K562 (cell line): ENCODE measurements at regions not wholly inside any gene's neighbourhood (a gene's known extent, or its start where the extent isn't known, plus 50 kb on each side); places are given as distances from the start of the nearest gene placed in this dataset.
A peak's percentile ranks its signal among the peaks of the same experiment; 100 is the strongest.

Source experiments
- ATF7 ChIP-seq: fragments of 450-650 bp; IDR thresholded peaks from 2 replicates; pipeline ENCODE4 v1.7.1; 2014; ENCODE audit warnings: mild to moderate bottlenecking, moderate library complexity
- COPS2 ChIP-seq: fragments of 450-650 bp; conservative IDR thresholded peaks from 2 replicates; pipeline ENCODE4 v1.6.1; 2016; ENCODE audit warnings: mild to moderate bottlenecking, moderate library complexity
- GATA2 ChIP-seq: sonication (generic); formaldehyde crosslinking; IDR thresholded peaks from 2 replicates; pipeline ENCODE4 v1.4.0; 2020; ENCODE audit warnings: mild to moderate bottlenecking, missing genetic modification reagents
- GMEB1 ChIP-seq: fragments of 250-450 bp; sonication (Bioruptor Pico); IDR thresholded peaks from 2 replicates; pipeline ENCODE4 v1.4.0; 2020; ENCODE audit warnings: mild to moderate bottlenecking
- HDAC2 ChIP-seq: fragments of 450-650 bp; IDR thresholded peaks from 2 replicates; pipeline ENCODE4 v1.6.1; 2016; ENCODE audit warnings: mild to moderate bottlenecking
- KDM2B ChIP-seq: fragments of 250-450 bp; sonication (Bioruptor Pico); IDR thresholded peaks from 2 replicates; pipeline ENCODE4 v1.8.0; 2021; ENCODE audit warnings: mild to moderate bottlenecking, moderate library complexity
- LEF1 ChIP-seq: fragments of 450-650 bp; IDR thresholded peaks from 2 replicates; pipeline ENCODE4 v1.6.1; 2016; ENCODE audit warnings: mild to moderate bottlenecking
- MBD2 ChIP-seq: sonication (generic); IDR thresholded peaks from 2 replicates; pipeline ENCODE4 v1.6.1; 2016; ENCODE audit warnings: low read depth, borderline replicate concordance
- MTA1 ChIP-seq: fragments of 450-650 bp; IDR thresholded peaks from 2 replicates; pipeline ENCODE4 v1.6.1; 2017; ENCODE audit warnings: borderline replicate concordance
- NR2C2 ChIP-seq, 2 experiments: fragments of 200-800 bp in 1 of 2; sonication (Bioruptor generic) in 1 of 2; sonication (generic) in 1 of 2; formaldehyde crosslinking in 1 of 2; IDR thresholded peaks; 2 replicates each; pipeline versions ENCODE4 v1.6.1 to v1.8.0; 2016 to 2022; ENCODE audit warnings: mild to moderate bottlenecking in 1 of 2, missing compliant biosample characterization in 1 of 2, missing genetic modification characterization in 1 of 2, missing genetic modification reagents in 1 of 2
- RERE ChIP-seq: sonication (generic); formaldehyde crosslinking; IDR thresholded peaks from 2 replicates; pipeline ENCODE4 v1.8.0; 2023; ENCODE audit warnings: missing genetic modification reagents, mild to moderate bottlenecking, borderline replicate concordance
- SMARCE1 ChIP-seq: fragments of 450-650 bp; IDR thresholded peaks from 2 replicates; pipeline ENCODE4 v1.7.1; 2016; ENCODE audit warnings: mild to moderate bottlenecking
- SOX6 ChIP-seq: fragments of 450-650 bp; IDR thresholded peaks from 2 replicates; pipeline ENCODE4 v1.6.1; 2014; ENCODE audit warnings: mild to moderate bottlenecking
- SRSF3 ChIP-seq: fragments of 200-400 bp; formaldehyde crosslinking; IDR thresholded peaks from 2 replicates; pipeline ENCODE4 v1.6.1; 2016; ENCODE audit warnings: mild to moderate bottlenecking, low read length, moderate library complexity; ENCODE audit not compliant: insufficient read depth
- TEAD2 ChIP-seq: fragments of 450-650 bp; IDR thresholded peaks from 2 replicates; pipeline ENCODE4 v1.6.1; 2016; ENCODE audit warnings: missing genetic modification characterization, control low read depth, missing compliant biosample characterization
- ZBTB8A ChIP-seq: fragments of 450-650 bp; IDR thresholded peaks from 2 replicates; pipeline ENCODE4 v1.6.1; 2018; ENCODE audit warnings: mild to moderate bottlenecking, moderate library complexity; ENCODE audit not compliant: partially characterized antibody
- ZBTB9 ChIP-seq: fragments of 450-650 bp; formaldehyde crosslinking; IDR thresholded peaks from 2 replicates; pipeline ENCODE4 v1.4.0; 2020; ENCODE audit warnings: mild to moderate bottlenecking, moderate library complexity
- ZNF583 ChIP-seq: fragments of 250-450 bp; sonication (Bioruptor Pico); IDR thresholded peaks from 2 replicates; pipeline ENCODE4 v1.4.0; 2020
- TF ChIP-seq, protein P1 (sequence below): fragments of 450-650 bp; formaldehyde crosslinking; IDR thresholded peaks from 2 replicates; pipeline ENCODE4 v1.4.0; 2020; ENCODE audit warnings: mild to moderate bottlenecking, moderate library complexity

DNA sequence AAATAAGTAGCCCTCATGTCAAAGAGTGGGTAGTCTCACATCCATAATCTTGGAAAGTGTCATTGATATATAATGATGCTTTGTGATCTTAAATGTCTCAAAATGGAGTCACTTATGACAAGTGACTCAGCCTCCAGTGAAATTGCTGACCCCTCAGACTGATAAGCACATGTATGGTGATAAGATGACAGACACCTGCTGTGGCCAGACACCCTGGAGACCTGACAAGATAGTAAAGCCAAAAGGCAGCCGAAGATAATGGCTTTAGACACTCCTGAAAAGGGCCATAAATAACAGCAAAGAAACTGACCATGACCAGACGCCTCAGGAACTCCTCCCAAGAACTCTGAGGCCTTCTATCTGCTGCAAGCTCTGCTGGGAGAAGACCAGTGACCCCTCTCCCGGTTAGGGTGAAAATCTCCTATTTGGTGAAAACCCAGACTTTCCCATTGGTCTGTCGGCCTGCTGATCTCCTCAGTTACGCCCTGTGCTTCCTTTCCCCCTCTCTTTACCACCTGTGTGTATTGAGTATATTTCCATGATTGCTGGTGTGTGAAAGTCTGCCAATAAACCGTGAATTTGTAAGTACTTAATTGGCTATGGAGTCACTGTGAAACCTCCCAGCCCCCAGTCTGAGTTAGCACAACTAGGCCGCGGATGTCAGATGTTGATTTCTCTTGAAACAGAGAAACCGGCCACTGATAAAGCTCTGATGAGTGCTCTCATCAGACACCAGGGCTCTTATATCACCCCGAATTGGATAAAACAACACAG is 226.7 kb upstream of the MYOCD start (continued):
- peak; percentile 71 for TF ChIP-seq SMARCE1
- TF ChIP-seq MTA1 = 0 out of 2 replicates have a peak, but pooled peaks have one; percentile 45
- peak; percentile 46; the same call in 1 of the 2 replicates for TF ChIP-seq HDAC2
- peak; percentile 93 for TF ChIP-seq ZBTB9 (CRISPR knock-in tag)
- peak; percentile 93 for TF ChIP-seq SOX6
- TF ChIP-seq GMEB1 (CRISPR knock-in tag) = peak; percentile 65
- 0 out of 2 replicates have a peak, but pooled peaks have one; percentile 40 for TF ChIP-seq MBD2
- peak; percentile 55 for TF ChIP-seq LEF1
- TF ChIP-seq RERE (CRISPR knock-in tag) = no peak
- TF ChIP-seq COPS2 = no peak
- peak; percentile 88 for TF ChIP-seq TEAD2 (tag)
- TF ChIP-seq ZBTB8A = no peak
- TF ChIP-seq SRSF3 = no peak
- peak; percentile 98 for TF ChIP-seq ZNF583 (CRISPR knock-in tag)
- peak; percentile 68; the same call in 1 of the 2 replicates for TF ChIP-seq KDM2B (CRISPR knock-in tag)
- TF ChIP-seq GATA2 = 0 out of 2 replicates have a peak, but pooled peaks have one; percentile 19
- TF ChIP-seq, protein P1, sequence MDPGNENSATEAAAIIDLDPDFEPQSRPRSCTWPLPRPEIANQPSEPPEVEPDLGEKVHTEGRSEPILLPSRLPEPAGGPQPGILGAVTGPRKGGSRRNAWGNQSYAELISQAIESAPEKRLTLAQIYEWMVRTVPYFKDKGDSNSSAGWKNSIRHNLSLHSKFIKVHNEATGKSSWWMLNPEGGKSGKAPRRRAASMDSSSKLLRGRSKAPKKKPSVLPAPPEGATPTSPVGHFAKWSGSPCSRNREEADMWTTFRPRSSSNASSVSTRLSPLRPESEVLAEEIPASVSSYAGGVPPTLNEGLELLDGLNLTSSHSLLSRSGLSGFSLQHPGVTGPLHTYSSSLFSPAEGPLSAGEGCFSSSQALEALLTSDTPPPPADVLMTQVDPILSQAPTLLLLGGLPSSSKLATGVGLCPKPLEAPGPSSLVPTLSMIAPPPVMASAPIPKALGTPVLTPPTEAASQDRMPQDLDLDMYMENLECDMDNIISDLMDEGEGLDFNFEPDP = peak; percentile 84; the same call in 1 of the 2 replicates
- TF ChIP-seq ATF7 = 0 out of 2 replicates have a peak, but pooled peaks have one; percentile 21
- no peak for TF ChIP-seq NR2C2 (CRISPR knock-in tag; IDR thresholded peaks at IDR 0.05)
- TF ChIP-seq NR2C2 (tag; IDR thresholded peaks at IDR 0.05) = peak; percentile 74
